Forelimb muscle (tissue), 1 donor: ENCODE measurements at regions not wholly inside any gene's neighbourhood (a gene's known extent, or its start where the extent isn't known, plus 50 kb on each side); places are given as distances from the start of the nearest gene placed in this dataset.
"Not testable (repeated sequence)": the region's sequence is repeated elsewhere in the genome, so short reads cannot be mapped to it uniquely, and the experiment has no call there.

Experiments
- DNase-seq: peaks from one replicate; pipeline ENCODE4 v3.0.0-alpha.2; 2013; ENCODE audit warnings: low read depth

GRCh38 chr2:19100570-19100969, 257.9 kb downstream of the OSR1 start:
- DNase-seq = no peak

- no peak for DNase-seq
Observed at GRCh38 chr2:19099181-19099580, 259.2 kb downstream of the OSR1 start.

GRCh38 chr2:19098467-19099160, 259.8 kb downstream of the OSR1 start:
- no peak for DNase-seq

- DNase-seq = not testable (repeated sequence)
Observed at GRCh38 chr2:19089476-19089875, 268.9 kb downstream of the OSR1 start.

GRCh38 chr2:19086231-19086651, 272.2 kb downstream of the OSR1 start:
- peak; percentile 26 for DNase-seq

GRCh38 chr2:19078709-19079108, 279.7 kb downstream of the OSR1 start:
- no peak for DNase-seq

- no peak for DNase-seq
Observed at GRCh38 chr2:19073522-19073921, 284.9 kb downstream of the OSR1 start.

GRCh38 chr2:19072161-19072560, 286.3 kb downstream of the OSR1 start:
- DNase-seq = no peak

- no peak for DNase-seq
Observed at GRCh38 chr2:19070886-19071285, 287.5 kb downstream of the OSR1 start.

- DNase-seq = no peak
Observed at GRCh38 chr2:19068206-19068605, 290.2 kb downstream of the OSR1 start.

- no peak for DNase-seq
Observed at GRCh38 chr2:19062370-19062769, 296.1 kb downstream of the OSR1 start.

GRCh38 chr2:19059076-19059475, 299.3 kb downstream of the OSR1 start:
- no peak for DNase-seq

- no peak for DNase-seq
Observed at GRCh38 chr2:19051203-19051831, 307.1 kb downstream of the OSR1 start.

- DNase-seq = no peak
Observed at GRCh38 chr2:19050354-19050753, 308.1 kb downstream of the OSR1 start.

- no peak for DNase-seq
Observed at GRCh38 chr2:19048593-19049266, 309.7 kb downstream of the OSR1 start.

GRCh38 chr2:19046986-19047780, 311.2 kb downstream of the OSR1 start:
- DNase-seq = no peak

GRCh38 chr2:19045151-19045550, 313.3 kb downstream of the OSR1 start:
- DNase-seq = no peak

GRCh38 chr2:19043893-19044292, 314.5 kb downstream of the OSR1 start:
- DNase-seq = no peak

GRCh38 chr2:19041434-19042041, 316.9 kb downstream of the OSR1 start:
- DNase-seq = no peak

- no peak for DNase-seq
Observed at GRCh38 chr2:19038071-19039015, 320.1 kb downstream of the OSR1 start.

- DNase-seq = no peak
Observed at GRCh38 chr2:19036091-19036490, 322.3 kb downstream of the OSR1 start.
